ENCODE measurements at regions not wholly inside any gene's neighbourhood (a gene's known extent, or its start where the extent isn't known, plus 50 kb on each side); places are given as distances from the start of the nearest gene placed in this dataset.

- DNase-seq = no peak
- intact Hi-C loops (cut with DNase I) = no loop called here
- WGBS, 2 donors = 81 to 85% methylated on average over 1 of the region's 1 CpG
These were observed 1385.8 kb downstream of the SI start for GRCh38 chr3:163692494-163692893.

GRCh38 chr3:163684651-163685050, 1393.6 kb downstream of the SI start:
- no peak overlapping the region for H3K27ac ChIP-seq
- intact Hi-C loops (cut with DNase I) = no loop called here
- H3K36me3 ChIP-seq = no peaks in the 10 kb centered on the region
- no peaks in the 10 kb centered on the region for H3K4me1 ChIP-seq
- peaks cover 0 to 5% (median 2%) of the 10 kb centered on the region in 4 donors for H3K9me3 ChIP-seq
- 45 to 69% methylated on average over 2 of the region's 2 CpGs for WGBS, 2 donors
- H3K27me3 ChIP-seq = no peaks in the 10 kb centered on the region
- TF ChIP-seq CTCF (IDR thresholded peaks at IDR 0.05) (no peak), EP300 (IDR thresholded peaks at IDR 0.05) (no peak), POLR2A (IDR thresholded peaks at IDR 0.05) (no peak), POLR2AphosphoS5 (IDR thresholded peaks at IDR 0.05) (no peak)
- no peak for DNase-seq
- H3K4me3 ChIP-seq = no peak overlapping the region

More at GRCh38 chr3:163692494-163692893, 1385.8 kb downstream of the SI start:
- Histone ChIP-seq H3K9me3 (peaks cover 0 to 5% (median 4%) of the 10 kb centered on the region in 4 donors), H3K4me1 (peaks cover 0 to 3% (median 0%) of the 10 kb centered on the region in 4 donors), H3K27ac (no peak overlapping the region), H3K27me3 (no peaks in the 10 kb centered on the region), H3K36me3 (no peaks in the 10 kb centered on the region), H3K4me3 (no peak overlapping the region)
- TF ChIP-seq EP300 (IDR thresholded peaks at IDR 0.05) (no peak), POLR2A (IDR thresholded peaks at IDR 0.05) (no peak), CTCF (IDR thresholded peaks at IDR 0.05) (no peak), POLR2AphosphoS5 (IDR thresholded peaks at IDR 0.05) (no peak)

- intact Hi-C loops (cut with DNase I) = no loop called here
- H3K4me1 ChIP-seq = no peaks in the 10 kb centered on the region
- H3K27ac ChIP-seq = no peak overlapping the region
- H3K27me3 ChIP-seq = no peaks in the 10 kb centered on the region
- TF ChIP-seq CTCF (IDR thresholded peaks at IDR 0.05) = no peak
- no peak for TF ChIP-seq POLR2AphosphoS5 (IDR thresholded peaks at IDR 0.05)
- no peak for TF ChIP-seq POLR2A (IDR thresholded peaks at IDR 0.05)
- no peak for TF ChIP-seq EP300 (IDR thresholded peaks at IDR 0.05)
- no peaks in the 10 kb centered on the region for H3K36me3 ChIP-seq
- H3K9me3 ChIP-seq = no peaks in the 10 kb centered on the region
- no peak for DNase-seq
- no peak overlapping the region for H3K4me3 ChIP-seq
These were observed 1405.3 kb downstream of the SI start for GRCh38 chr3:163672954-163673353.

- WGBS, 2 donors = 90 to 96% methylated on average over 3 of the region's 3 CpGs
- H3K27ac ChIP-seq = no peak overlapping the region
- H3K4me3 ChIP-seq = no peak overlapping the region
- no peaks in the 10 kb centered on the region for H3K36me3 ChIP-seq
- no peaks in the 10 kb centered on the region for H3K9me3 ChIP-seq
- no peaks in the 10 kb centered on the region for H3K4me1 ChIP-seq
- no peaks in the 10 kb centered on the region for H3K27me3 ChIP-seq
- DNase-seq = no peak
- TF ChIP-seq POLR2AphosphoS5 (IDR thresholded peaks at IDR 0.05) (no peak), EP300 (IDR thresholded peaks at IDR 0.05) (no peak), CTCF (IDR thresholded peaks at IDR 0.05) (no peak), POLR2A (IDR thresholded peaks at IDR 0.05) (no peak)
- intact Hi-C loops (cut with DNase I) = no loop called here
These were observed 1407.1 kb downstream of the SI start for GRCh38 chr3:163671201-163671600.

GRCh38 chr3:163664466-163664865, 1413.8 kb downstream of the SI start:
- no peaks in the 10 kb centered on the region for H3K27me3 ChIP-seq
- H3K4me1 ChIP-seq = no peaks in the 10 kb centered on the region
- H3K36me3 ChIP-seq = no peaks in the 10 kb centered on the region
- TF ChIP-seq EP300 (IDR thresholded peaks at IDR 0.05) (no peak), POLR2A (IDR thresholded peaks at IDR 0.05) (no peak), CTCF (IDR thresholded peaks at IDR 0.05) (no peak), POLR2AphosphoS5 (IDR thresholded peaks at IDR 0.05) (no peak)
- no peak overlapping the region for H3K27ac ChIP-seq
- 88 to 91% methylated on average over 2 of the region's 2 CpGs for WGBS, 2 donors
- H3K9me3 ChIP-seq = no peaks in the 10 kb centered on the region
- intact Hi-C loops (cut with DNase I) = no loop called here
- H3K4me3 ChIP-seq = no peak overlapping the region
- no peak for DNase-seq
